ENCODE measurements at regions not wholly inside any gene's neighbourhood (a gene's known extent, or its start where the extent isn't known, plus 50 kb on each side); places are given as distances from the start of the nearest gene placed in this dataset.

- DNase-seq (ENCODE audit: low spot score) = no peak
- no peak for TF ChIP-seq CTCF (IDR thresholded peaks at IDR 0.05; ENCODE audit: extremely low read depth, missing control alignments)
These were observed 246.0 kb downstream of the TSHZ3 start for GRCh38 chr19:31103228-31103627.

GRCh38 chr19:31102674-31103073 lies 246.6 kb downstream of the TSHZ3 start:
- no peak for DNase-seq (ENCODE audit: low spot score)
- no peak for TF ChIP-seq CTCF (IDR thresholded peaks at IDR 0.05; ENCODE audit: extremely low read depth, missing control alignments)

DNA sequence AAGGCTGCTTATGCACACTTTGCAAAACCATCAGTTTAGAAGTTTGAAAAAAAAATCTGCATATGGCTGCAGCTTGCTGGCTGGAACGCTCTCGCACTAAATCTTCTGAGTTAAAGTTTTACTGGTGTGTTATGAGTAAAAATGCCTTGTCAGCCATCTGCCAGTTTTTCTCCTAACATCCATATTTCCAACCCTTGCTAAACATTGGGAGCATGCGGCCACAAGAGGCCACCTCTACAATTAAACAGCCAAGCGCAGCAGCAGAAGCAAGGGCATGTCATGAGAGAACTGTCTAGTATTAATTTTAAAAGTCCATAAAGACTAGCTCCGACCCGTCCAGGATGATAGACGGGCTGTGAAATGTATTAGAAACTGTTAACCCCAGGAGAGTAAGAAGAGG lies 248.3 kb downstream of the TSHZ3 start:
- TF ChIP-seq CTCF (IDR thresholded peaks at IDR 0.05; ENCODE audit: extremely low read depth, missing control alignments) = no peak
- DNase-seq (ENCODE audit: low spot score) = no peak

- TF ChIP-seq CTCF (IDR thresholded peaks at IDR 0.05; ENCODE audit: extremely low read depth, missing control alignments) = no peak
- no peak for DNase-seq (ENCODE audit: low spot score)
These were observed 249.0 kb downstream of the TSHZ3 start for GRCh38 chr19:31100206-31100590.

GRCh38 chr19:31099515-31100205 lies 249.6 kb downstream of the TSHZ3 start:
- no peak for TF ChIP-seq CTCF (IDR thresholded peaks at IDR 0.05; ENCODE audit: extremely low read depth, missing control alignments)
- no peak for DNase-seq (ENCODE audit: low spot score)

- DNase-seq (ENCODE audit: low spot score) = no peak
- no peak for TF ChIP-seq CTCF (IDR thresholded peaks at IDR 0.05; ENCODE audit: extremely low read depth, missing control alignments)
These were observed 250.4 kb downstream of the TSHZ3 start for GRCh38 chr19:31098836-31099235.

DNA sequence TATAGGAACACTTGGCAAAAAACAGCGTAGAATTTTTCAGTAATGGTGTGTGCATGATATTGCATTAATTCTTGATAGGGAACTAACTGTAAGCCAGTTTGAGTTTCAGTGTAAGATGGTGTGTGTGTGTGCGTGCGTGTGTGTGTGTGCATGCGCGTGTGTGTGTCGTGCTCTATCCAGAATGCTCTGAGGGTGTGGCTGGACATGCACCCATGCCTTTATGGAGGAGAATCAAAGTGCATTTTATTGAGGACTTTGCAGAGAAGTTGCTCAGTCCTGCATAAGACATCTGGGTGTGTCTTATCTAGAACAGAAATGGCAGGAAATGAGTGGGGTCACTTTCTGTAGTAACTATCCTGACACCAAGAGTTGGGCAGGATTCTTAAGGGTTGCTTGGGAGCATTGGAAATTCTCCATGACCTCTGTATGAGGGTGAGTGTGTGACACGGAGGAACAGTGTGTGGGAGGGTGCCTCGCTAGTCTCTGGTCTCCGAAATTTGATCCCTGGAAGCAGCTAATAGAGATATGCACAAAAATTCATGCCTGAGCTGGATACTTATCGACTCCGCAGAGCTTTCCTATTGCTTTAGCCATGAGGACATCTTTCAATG lies 252.2 kb downstream of the TSHZ3 start:
- TF ChIP-seq CTCF (IDR thresholded peaks at IDR 0.05; ENCODE audit: extremely low read depth, missing control alignments) = no peak
- no peak for DNase-seq (ENCODE audit: low spot score)
